ENCODE measurements at regions not wholly inside any gene's neighbourhood (a gene's known extent, or its start where the extent isn't known, plus 50 kb on each side); places are given as distances from the start of the nearest gene placed in this dataset.

DNA sequence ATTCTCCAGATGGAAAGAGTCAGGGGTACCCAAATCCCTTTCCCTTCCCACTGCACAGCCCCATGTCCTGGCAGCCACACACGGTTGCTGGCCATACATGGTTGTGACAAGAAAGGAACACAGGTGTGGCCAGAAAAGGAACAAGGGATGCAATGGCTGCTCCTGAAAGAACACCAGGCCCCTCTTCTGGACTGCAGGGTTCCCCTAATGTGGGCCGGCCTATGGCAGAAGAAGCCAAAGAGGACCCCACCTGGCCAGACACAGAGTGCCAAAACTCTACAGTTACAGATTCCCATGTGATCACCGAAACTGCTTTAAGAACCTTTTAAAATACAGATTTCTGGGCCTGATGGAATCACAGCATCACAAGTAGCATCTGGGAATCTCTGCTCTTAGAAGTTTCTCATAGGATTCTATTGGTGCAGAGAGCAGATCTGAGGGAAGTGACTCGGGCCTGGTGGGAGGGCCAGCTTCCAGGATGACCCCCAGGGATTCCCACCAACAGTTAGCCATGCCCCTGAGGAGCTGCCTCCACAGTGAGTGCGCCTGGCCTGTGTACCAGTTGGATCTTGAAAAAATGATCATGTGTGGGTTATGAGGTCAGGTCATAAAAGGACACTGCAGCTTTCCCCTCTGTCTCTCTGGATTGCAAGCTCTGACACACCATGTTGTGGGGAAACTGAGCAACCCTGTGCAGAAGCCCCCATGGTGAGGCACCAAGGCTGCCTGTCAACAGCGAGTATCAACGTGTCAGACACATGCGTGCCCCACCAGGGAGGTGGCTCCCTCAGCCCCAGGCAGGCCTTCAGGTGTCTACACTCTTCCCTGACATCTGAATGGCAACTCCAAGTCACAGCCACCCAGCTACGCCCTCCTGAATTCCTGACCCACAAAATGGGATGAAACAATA, 89.6 kb upstream of the LANCL2 start:
- TF ChIP-seq POLR2A (IDR thresholded peaks at IDR 0.05; ENCODE audit: control extremely low read depth in 1 of 2, low read depth in 2 of 2, low read length in 2 of 2) (no peak), EZH2 (IDR thresholded peaks at IDR 0.05; ENCODE audit: low read depth, low read length, severe bottlenecking) (no peak), YY1 (IDR thresholded peaks at IDR 0.05; ENCODE audit: low read depth, low read length) (no peak), POLR2AphosphoS5 (IDR thresholded peaks at IDR 0.05; ENCODE audit: low read depth, low read length) (no peak), CHD2 (IDR thresholded peaks at IDR 0.05; ENCODE audit: low read length) (no peak), TAF1 (IDR thresholded peaks at IDR 0.05; ENCODE audit: low read depth, low read length) (no peak), MAFK (IDR thresholded peaks at IDR 0.05; ENCODE audit: low read depth, low read length) (no peak)
- TF ChIP-seq, protein P1, sequence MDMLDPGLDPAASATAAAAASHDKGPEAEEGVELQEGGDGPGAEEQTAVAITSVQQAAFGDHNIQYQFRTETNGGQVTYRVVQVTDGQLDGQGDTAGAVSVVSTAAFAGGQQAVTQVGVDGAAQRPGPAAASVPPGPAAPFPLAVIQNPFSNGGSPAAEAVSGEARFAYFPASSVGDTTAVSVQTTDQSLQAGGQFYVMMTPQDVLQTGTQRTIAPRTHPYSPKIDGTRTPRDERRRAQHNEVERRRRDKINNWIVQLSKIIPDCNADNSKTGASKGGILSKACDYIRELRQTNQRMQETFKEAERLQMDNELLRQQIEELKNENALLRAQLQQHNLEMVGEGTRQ (IDR thresholded peaks at IDR 0.05; ENCODE audit: low read length): no peak
- TF ChIP-seq, protein P2, sequence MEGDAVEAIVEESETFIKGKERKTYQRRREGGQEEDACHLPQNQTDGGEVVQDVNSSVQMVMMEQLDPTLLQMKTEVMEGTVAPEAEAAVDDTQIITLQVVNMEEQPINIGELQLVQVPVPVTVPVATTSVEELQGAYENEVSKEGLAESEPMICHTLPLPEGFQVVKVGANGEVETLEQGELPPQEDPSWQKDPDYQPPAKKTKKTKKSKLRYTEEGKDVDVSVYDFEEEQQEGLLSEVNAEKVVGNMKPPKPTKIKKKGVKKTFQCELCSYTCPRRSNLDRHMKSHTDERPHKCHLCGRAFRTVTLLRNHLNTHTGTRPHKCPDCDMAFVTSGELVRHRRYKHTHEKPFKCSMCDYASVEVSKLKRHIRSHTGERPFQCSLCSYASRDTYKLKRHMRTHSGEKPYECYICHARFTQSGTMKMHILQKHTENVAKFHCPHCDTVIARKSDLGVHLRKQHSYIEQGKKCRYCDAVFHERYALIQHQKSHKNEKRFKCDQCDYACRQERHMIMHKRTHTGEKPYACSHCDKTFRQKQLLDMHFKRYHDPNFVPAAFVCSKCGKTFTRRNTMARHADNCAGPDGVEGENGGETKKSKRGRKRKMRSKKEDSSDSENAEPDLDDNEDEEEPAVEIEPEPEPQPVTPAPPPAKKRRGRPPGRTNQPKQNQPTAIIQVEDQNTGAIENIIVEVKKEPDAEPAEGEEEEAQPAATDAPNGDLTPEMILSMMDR (IDR thresholded peaks at IDR 0.05; ENCODE audit: control extremely low read depth in 1 of 3, insufficient read depth in 1 of 3, low read depth in 1 of 3, low read length in 3 of 3): no peak

Data from H1 (cell line).